ENCODE measurements at regions not wholly inside any gene's neighbourhood (a gene's known extent, or its start where the extent isn't known, plus 50 kb on each side); places are given as distances from the start of the nearest gene placed in this dataset.

DNA sequence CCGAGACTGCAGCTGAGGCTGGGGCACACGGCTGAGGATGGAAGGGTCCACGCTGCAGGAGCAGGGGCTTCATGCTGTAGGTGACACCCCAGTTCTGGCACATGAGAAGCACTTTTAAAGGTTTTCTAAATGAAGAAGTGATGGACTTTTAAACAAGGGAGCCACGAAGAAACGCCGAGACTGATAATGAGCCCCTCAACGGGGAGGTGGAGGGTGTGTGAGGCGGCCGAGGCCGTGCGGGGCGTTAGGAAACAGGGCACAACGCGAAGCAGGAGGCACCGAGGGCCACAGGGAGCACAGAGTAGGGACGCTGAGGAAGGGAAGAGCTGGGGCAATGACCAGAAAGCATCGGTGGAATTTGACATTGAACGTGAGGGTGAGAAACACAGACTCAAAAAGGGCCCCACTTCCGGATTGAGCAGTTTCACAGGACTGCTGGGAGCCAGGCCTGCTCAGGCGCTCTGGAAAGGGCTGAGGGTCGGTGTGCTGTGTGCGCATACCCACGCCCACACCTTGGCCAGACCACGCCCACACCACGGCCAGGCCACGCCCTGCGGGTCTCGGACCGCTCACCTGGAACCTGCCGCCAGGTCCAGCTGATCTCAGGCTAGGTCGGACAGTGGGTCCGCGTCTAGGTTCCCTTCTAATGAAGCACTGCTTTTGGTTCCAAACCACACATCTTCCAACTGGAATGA is 115.7 kb downstream of the GYPC start:
- Histone ChIP-seq H3K4me3 (ENCODE audit: low read depth in 1 of 2, low read length in 2 of 2) (no peak overlapping the region), H3K27ac (ENCODE audit: low read depth, low read length) (no peak overlapping the region), H3K9ac (ENCODE audit: low read depth in 1 of 2, low read length in 2 of 2) (no peak overlapping the region), H3K9me3 (ENCODE audit: control insufficient read depth in 1 of 2, low read length in 2 of 2) (no peaks in the 10 kb centered on the region), H3K36me3 (ENCODE audit: control insufficient read depth in 1 of 2, insufficient read depth in 2 of 2, low read length in 2 of 2) (no peaks in the 10 kb centered on the region), H3K27me3 (ENCODE audit: control insufficient read depth in 1 of 2, insufficient read depth in 2 of 2, low read length in 2 of 2) (no peaks in the 10 kb centered on the region), H3K4me1 (ENCODE audit: control insufficient read depth in 1 of 2, insufficient read depth in 2 of 2, low read length in 2 of 2) (peaks cover 0 to under 1% of the 10 kb centered on the region in 2 donors)

DNA sequence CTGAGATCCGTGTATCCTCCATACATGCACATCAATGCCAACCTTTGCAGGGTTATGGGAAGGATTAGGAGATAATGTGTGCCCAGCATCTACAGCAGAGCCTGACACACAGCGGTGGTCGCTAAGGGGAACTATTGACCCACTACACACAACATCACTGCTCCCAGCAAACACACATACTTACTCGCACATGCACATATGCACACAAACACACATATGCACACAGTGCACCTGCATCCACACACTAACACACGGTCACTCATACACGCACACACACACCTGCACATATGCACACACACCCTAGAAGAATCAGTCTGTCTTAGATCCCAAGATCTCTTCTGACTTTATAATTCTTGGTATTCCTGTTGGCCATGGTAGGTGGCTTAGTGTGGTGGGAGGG is 118.3 kb downstream of the GYPC start:
- peaks cover 3 to 7% of the 10 kb centered on the region in 2 donors for H3K4me1 ChIP-seq (ENCODE audit: control insufficient read depth in 1 of 2, insufficient read depth in 2 of 2, low read length in 2 of 2)

DNA sequence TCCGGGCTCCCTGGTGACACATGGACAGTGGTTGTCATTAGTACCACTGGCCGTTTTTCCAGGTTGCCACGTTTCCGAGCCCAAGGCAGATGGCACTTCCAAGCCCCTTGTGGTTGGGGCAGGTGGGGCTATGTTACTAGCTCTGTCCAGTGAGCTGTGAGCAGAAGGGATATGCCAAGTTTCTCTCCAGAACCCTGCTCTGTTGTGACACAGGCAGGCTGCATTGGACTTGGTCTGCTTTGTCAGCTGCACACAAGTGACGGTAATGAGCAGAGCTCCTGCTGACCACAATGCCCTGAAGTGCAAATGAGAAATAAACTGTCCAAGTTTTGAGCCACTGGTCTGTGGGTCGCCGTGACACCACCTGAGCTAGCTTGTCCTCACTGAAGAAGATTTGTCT is 118.8 kb downstream of the GYPC start:
- no peak overlapping the region for H3K9ac ChIP-seq (ENCODE audit: low read depth in 1 of 2, low read length in 2 of 2)
- H3K36me3 ChIP-seq (ENCODE audit: control insufficient read depth in 1 of 2, insufficient read depth in 2 of 2, low read length in 2 of 2), result no peaks in the 10 kb centered on the region
- peaks cover 3 to 7% of the 10 kb centered on the region in 2 donors for H3K4me1 ChIP-seq (ENCODE audit: control insufficient read depth in 1 of 2, insufficient read depth in 2 of 2, low read length in 2 of 2)
- H3K4me3 ChIP-seq (ENCODE audit: low read depth in 1 of 2, low read length in 2 of 2), result no peak overlapping the region
- H3K9me3 ChIP-seq (ENCODE audit: control insufficient read depth in 1 of 2, low read length in 2 of 2), result no peaks in the 10 kb centered on the region
- no peak overlapping the region for H3K27ac ChIP-seq (ENCODE audit: low read depth, low read length)
- H3K27me3 ChIP-seq (ENCODE audit: control insufficient read depth in 1 of 2, insufficient read depth in 2 of 2, low read length in 2 of 2), result no peaks in the 10 kb centered on the region

More for the DNA sequence above, 118.3 kb downstream of the GYPC start:
- Histone ChIP-seq H3K36me3 (ENCODE audit: control insufficient read depth in 1 of 2, insufficient read depth in 2 of 2, low read length in 2 of 2) (no peaks in the 10 kb centered on the region), H3K27me3 (ENCODE audit: control insufficient read depth in 1 of 2, insufficient read depth in 2 of 2, low read length in 2 of 2) (no peaks in the 10 kb centered on the region), H3K9ac (ENCODE audit: low read depth in 1 of 2, low read length in 2 of 2) (no peak overlapping the region), H3K27ac (ENCODE audit: low read depth, low read length) (no peak overlapping the region), H3K4me3 (ENCODE audit: low read depth in 1 of 2, low read length in 2 of 2) (no peak overlapping the region), H3K9me3 (ENCODE audit: control insufficient read depth in 1 of 2, low read length in 2 of 2) (no peaks in the 10 kb centered on the region)

DNA sequence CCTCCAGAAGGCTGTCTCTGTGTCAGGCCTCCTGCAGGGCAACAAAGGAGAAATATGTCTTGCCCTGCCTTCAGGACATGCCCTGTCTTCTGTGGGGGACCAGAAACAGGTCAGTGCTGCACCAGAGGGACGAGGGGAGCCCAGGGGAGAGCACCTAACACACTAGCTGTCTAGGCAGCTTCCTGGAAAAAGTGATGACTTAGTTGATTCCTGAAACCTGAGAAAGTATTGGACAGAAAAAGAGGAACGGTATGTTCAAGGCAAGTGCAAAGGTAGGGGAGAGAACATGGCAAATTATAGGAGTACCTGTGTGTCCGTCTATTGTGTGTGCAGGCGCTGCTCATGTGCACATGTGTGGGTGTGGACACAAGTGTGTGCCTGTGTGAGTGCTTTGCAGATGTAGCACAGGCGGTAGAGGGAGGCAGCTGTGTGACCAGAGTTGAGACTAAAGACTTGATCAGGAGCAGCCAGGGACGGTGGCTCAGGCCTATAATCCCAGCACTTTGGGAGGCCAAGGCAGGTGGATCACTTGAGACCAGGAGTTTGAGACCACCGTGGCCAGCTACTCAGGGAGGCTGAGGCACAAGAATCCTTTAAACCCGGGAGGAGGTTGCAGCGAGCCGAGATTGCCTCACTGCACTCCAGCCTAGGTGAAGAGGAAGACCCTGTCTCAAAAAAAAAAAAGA is 119.5 kb downstream of the GYPC start:
- no peak overlapping the region for H3K4me3 ChIP-seq (ENCODE audit: low read depth in 1 of 2, low read length in 2 of 2)
- H3K27me3 ChIP-seq (ENCODE audit: control insufficient read depth in 1 of 2, insufficient read depth in 2 of 2, low read length in 2 of 2), result peaks cover 2 to 3% of the 10 kb centered on the region in 2 donors
- peaks cover 3 to 7% of the 10 kb centered on the region in 2 donors for H3K4me1 ChIP-seq (ENCODE audit: control insufficient read depth in 1 of 2, insufficient read depth in 2 of 2, low read length in 2 of 2)
- H3K27ac ChIP-seq (ENCODE audit: low read depth, low read length), result no peak overlapping the region
- H3K9me3 ChIP-seq (ENCODE audit: control insufficient read depth in 1 of 2, low read length in 2 of 2), result no peaks in the 10 kb centered on the region
- no peak overlapping the region for H3K9ac ChIP-seq (ENCODE audit: low read depth in 1 of 2, low read length in 2 of 2)
- no peaks in the 10 kb centered on the region for H3K36me3 ChIP-seq (ENCODE audit: control insufficient read depth in 1 of 2, insufficient read depth in 2 of 2, low read length in 2 of 2)

- no peaks in the 10 kb centered on the region for H3K9me3 ChIP-seq (ENCODE audit: control insufficient read depth in 1 of 2, low read length in 2 of 2)
- no peak overlapping the region for H3K9ac ChIP-seq (ENCODE audit: low read depth in 1 of 2, low read length in 2 of 2)
- H3K27ac ChIP-seq (ENCODE audit: low read depth, low read length), result no peak overlapping the region
- H3K4me3 ChIP-seq (ENCODE audit: low read depth in 1 of 2, low read length in 2 of 2), result peak overlapping the region in 1 of 2 donors; percentile 70
- no peaks in the 10 kb centered on the region for H3K36me3 ChIP-seq (ENCODE audit: control insufficient read depth in 1 of 2, insufficient read depth in 2 of 2, low read length in 2 of 2)
- peaks cover 3 to 7% of the 10 kb centered on the region in 2 donors for H3K4me1 ChIP-seq (ENCODE audit: control insufficient read depth in 1 of 2, insufficient read depth in 2 of 2, low read length in 2 of 2)
- peaks cover 3% of the 10 kb centered on the region in 2 donors for H3K27me3 ChIP-seq (ENCODE audit: control insufficient read depth in 1 of 2, insufficient read depth in 2 of 2, low read length in 2 of 2)
Measured at GRCh38 chr2:126776255-126776654, 120.3 kb downstream of the GYPC start.

- Histone ChIP-seq H3K27ac (ENCODE audit: low read depth, low read length) (no peak overlapping the region), H3K36me3 (ENCODE audit: control insufficient read depth in 1 of 2, insufficient read depth in 2 of 2, low read length in 2 of 2) (no peaks in the 10 kb centered on the region), H3K9me3 (ENCODE audit: control insufficient read depth in 1 of 2, low read length in 2 of 2) (no peaks in the 10 kb centered on the region), H3K4me1 (ENCODE audit: control insufficient read depth in 1 of 2, insufficient read depth in 2 of 2, low read length in 2 of 2) (peaks cover 3 to 7% of the 10 kb centered on the region in 2 donors), H3K27me3 (ENCODE audit: control insufficient read depth in 1 of 2, insufficient read depth in 2 of 2, low read length in 2 of 2) (peaks cover 3% of the 10 kb centered on the region in 2 donors), H3K9ac (ENCODE audit: low read depth in 1 of 2, low read length in 2 of 2) (peak overlapping the region; percentile 44 to 63), H3K4me3 (ENCODE audit: low read depth in 1 of 2, low read length in 2 of 2) (peak overlapping the region; percentile 70 to 82)
Measured at GRCh38 chr2:126776692-126777619, 121.0 kb downstream of the GYPC start.

- peaks cover 3% of the 10 kb centered on the region in 2 donors for H3K27me3 ChIP-seq (ENCODE audit: control insufficient read depth in 1 of 2, insufficient read depth in 2 of 2, low read length in 2 of 2)
- no peak overlapping the region for H3K4me3 ChIP-seq (ENCODE audit: low read depth in 1 of 2, low read length in 2 of 2)
- H3K36me3 ChIP-seq (ENCODE audit: control insufficient read depth in 1 of 2, insufficient read depth in 2 of 2, low read length in 2 of 2), result no peaks in the 10 kb centered on the region
- no peak overlapping the region for H3K27ac ChIP-seq (ENCODE audit: low read depth, low read length)
- no peaks in the 10 kb centered on the region for H3K9me3 ChIP-seq (ENCODE audit: control insufficient read depth in 1 of 2, low read length in 2 of 2)
- H3K9ac ChIP-seq (ENCODE audit: low read depth in 1 of 2, low read length in 2 of 2), result no peak overlapping the region
- peaks cover 3 to 7% of the 10 kb centered on the region in 2 donors for H3K4me1 ChIP-seq (ENCODE audit: control insufficient read depth in 1 of 2, insufficient read depth in 2 of 2, low read length in 2 of 2)
Measured at GRCh38 chr2:126777620-126777978, 121.1 kb upstream of the TEX51 start.

DNA sequence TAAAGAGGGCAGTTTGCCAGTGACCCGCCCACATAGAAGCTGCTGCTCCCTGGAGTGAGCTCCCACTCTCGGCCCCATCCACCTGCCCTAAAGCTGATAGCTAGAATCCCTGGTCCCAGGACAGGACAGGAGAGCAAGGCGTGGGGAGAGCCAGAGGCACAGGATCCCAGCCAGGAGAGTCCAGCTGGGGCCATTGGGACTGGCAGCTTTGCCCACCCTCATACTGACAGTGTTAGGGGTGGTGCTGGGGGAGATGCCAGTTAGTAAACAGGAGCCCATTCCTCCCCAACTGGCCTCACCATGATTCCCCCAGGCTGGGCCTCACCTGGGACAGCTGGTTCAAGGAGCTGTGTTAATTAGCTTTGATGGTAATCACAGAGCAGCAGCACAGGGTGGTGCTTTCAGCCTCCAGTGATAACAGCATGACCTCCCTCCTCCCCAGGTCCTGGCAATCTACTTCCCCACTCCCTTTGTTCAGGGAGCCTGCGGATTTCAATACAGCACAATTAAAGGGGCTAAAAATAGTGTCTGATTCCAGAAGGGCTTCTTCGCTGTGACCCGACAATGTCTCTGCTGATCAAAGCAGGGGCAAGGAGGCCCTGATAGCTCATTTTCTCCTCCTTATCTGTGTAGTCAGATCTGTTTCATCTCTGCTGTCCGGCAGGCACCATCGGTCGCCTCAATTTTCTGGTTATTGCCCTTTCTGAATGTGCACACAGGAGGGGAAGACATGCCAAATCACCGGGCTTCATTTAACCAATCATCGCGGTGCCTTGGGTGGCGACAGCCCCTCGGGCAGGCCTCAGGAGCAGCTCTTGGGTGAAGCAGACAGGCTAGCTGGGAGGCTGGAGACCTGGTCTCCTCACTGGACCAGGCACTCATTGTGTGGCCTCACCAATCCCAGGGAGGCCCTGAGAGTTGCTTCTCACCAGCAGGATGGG is 119.9 kb upstream of the TEX51 start:
- H3K27ac ChIP-seq (ENCODE audit: low read depth, low read length), result no peak overlapping the region
- peaks cover 3 to 7% of the 10 kb centered on the region in 2 donors for H3K4me1 ChIP-seq (ENCODE audit: control insufficient read depth in 1 of 2, insufficient read depth in 2 of 2, low read length in 2 of 2)
- no peaks in the 10 kb centered on the region for H3K9me3 ChIP-seq (ENCODE audit: control insufficient read depth in 1 of 2, low read length in 2 of 2)
- H3K9ac ChIP-seq (ENCODE audit: low read depth in 1 of 2, low read length in 2 of 2), result no peak overlapping the region
- no peak overlapping the region for H3K4me3 ChIP-seq (ENCODE audit: low read depth in 1 of 2, low read length in 2 of 2)
- H3K27me3 ChIP-seq (ENCODE audit: control insufficient read depth in 1 of 2, insufficient read depth in 2 of 2, low read length in 2 of 2), result peaks cover 3% of the 10 kb centered on the region in 2 donors
- H3K36me3 ChIP-seq (ENCODE audit: control insufficient read depth in 1 of 2, insufficient read depth in 2 of 2, low read length in 2 of 2), result no peaks in the 10 kb centered on the region

DNA sequence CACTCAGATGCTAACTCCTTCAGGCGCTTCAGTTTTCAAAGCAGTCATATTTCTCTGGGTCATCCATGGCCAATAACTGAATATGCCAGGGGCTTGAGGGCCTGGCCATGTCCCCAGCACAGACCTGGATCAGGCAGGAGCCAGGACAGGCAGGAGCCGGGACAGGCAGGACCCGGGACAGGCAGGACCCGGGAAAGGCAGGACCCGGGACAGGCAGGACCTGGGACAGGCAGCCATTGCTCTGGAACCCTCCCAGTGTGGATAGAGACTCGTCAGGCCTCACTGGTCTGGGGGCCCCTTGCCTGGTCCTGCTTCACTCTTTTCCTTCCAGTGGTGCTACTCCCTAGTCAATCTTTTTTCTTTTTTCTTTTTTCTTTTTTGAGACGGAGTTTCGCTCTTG is 117.5 kb upstream of the TEX51 start:
- Histone ChIP-seq H3K27ac (ENCODE audit: low read depth, low read length) (no peak overlapping the region), H3K4me1 (ENCODE audit: control insufficient read depth in 1 of 2, insufficient read depth in 2 of 2, low read length in 2 of 2) (peaks cover 3 to 7% of the 10 kb centered on the region in 2 donors), H3K9me3 (ENCODE audit: control insufficient read depth in 1 of 2, low read length in 2 of 2) (no peaks in the 10 kb centered on the region), H3K27me3 (ENCODE audit: control insufficient read depth in 1 of 2, insufficient read depth in 2 of 2, low read length in 2 of 2) (peaks cover 3% of the 10 kb centered on the region in 2 donors), H3K36me3 (ENCODE audit: control insufficient read depth in 1 of 2, insufficient read depth in 2 of 2, low read length in 2 of 2) (no peaks in the 10 kb centered on the region), H3K9ac (ENCODE audit: low read depth in 1 of 2, low read length in 2 of 2) (no peak overlapping the region), H3K4me3 (ENCODE audit: low read depth in 1 of 2, low read length in 2 of 2) (no peak overlapping the region)
